GM21447 (cell line): ENCODE measurements at regions not wholly inside any gene's neighbourhood (a gene's known extent, or its start where the extent isn't known, plus 50 kb on each side); places are given as distances from the start of the nearest gene placed in this dataset.
"Not testable (repeated sequence)": the region's sequence is repeated elsewhere in the genome, so short reads cannot be mapped to it uniquely, and the experiment has no call there.

Source experiments
- ATAC-seq: cut with Tn5 transposase; IDR thresholded peaks from one replicate; pipeline ENCODE4 v1.9.1; 2021; ENCODE audit not compliant: unreplicated experiment

- ATAC-seq = peak; percentile 91
Measured at GRCh38 chr5:162209005-162209605, 141.5 kb downstream of the GABRG2 start.

GRCh38 chr5:162214551-162214950 lies 147.0 kb downstream of the GABRG2 start:
- ATAC-seq = no peak

- ATAC-seq = no peak
Measured at GRCh38 chr5:162217037-162217436, 149.5 kb downstream of the GABRG2 start.

GRCh38 chr5:162221910-162222309 lies 154.3 kb downstream of the GABRG2 start:
- ATAC-seq = no peak

GRCh38 chr5:162227075-162227474 lies 159.5 kb downstream of the GABRG2 start:
- no peak for ATAC-seq

- ATAC-seq = no peak
Measured at GRCh38 chr5:162230348-162230747, 162.8 kb downstream of the GABRG2 start.

DNA sequence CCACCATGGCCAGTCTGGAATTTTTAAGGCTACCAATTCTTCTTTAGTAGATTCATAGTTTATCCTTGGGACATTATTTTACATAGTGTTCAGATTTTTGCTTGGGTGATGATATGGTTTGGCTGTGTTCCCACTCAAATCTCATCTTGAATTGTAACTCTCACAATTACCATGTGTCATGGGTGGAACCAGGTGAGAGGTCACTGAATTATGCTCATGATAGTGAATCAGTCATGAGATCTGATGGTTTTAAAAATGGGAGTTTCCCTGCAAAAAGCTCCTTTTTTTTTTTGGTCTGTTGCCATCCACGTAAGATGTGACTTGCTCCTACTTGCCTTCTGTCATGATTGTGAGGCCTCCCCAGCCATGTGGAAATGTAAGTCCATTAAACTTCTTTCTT lies 163.9 kb downstream of the GABRG2 start:
- ATAC-seq = no peak

- ATAC-seq = no peak
Measured at GRCh38 chr5:162240734-162241133, 173.2 kb downstream of the GABRG2 start.

- ATAC-seq = no peak
Measured at GRCh38 chr5:162242416-162242815, 174.8 kb downstream of the GABRG2 start.

DNA sequence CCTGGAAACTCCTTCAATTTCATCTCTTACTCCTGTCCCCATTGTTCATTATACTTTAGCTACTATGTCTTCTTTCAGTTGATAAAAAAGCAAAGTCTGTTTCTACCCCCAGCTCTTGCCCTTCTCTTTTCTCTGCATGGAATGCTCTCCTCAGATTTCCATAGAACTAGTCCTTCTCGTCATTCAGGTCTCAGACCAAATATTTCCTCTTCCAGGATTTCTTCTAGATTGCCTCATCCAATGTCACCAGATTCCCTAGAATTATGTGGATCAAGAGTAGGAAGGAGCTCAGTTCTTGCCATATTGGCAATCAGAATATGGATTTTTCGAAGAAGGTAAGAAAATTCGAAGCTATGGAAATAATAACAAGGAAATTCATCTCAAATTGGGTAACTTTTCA lies 176.1 kb downstream of the GABRG2 start:
- no peak for ATAC-seq

DNA sequence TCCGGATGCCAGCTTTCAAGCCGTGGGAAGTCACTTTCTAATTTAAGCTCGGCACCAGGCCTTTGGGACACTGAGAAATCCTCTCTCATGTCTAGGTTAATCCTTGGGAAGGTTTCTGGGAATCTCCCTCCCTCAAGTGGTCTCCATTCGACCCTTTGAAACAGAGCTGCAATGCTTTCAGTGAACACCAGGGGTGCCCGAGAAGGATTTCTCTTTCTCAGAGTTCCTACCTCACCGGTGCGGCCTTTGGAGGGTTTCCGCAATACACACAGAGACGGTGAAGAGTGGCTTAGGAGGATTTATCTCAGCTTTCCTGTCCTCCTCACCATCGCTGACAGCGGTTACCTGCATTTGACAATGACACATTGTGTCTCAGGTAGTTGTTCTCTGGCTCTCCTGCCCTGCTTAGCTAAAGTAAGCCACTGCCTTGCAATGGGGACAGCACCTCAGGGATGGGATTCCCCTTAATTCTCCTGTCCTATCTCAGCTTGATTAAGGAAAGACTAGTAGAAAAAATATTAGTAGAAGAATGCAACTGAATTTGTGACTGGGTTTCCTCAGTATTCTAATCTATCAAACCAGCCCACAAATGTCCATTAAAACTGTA lies 180.6 kb downstream of the GABRG2 start:
- no peak for ATAC-seq

DNA sequence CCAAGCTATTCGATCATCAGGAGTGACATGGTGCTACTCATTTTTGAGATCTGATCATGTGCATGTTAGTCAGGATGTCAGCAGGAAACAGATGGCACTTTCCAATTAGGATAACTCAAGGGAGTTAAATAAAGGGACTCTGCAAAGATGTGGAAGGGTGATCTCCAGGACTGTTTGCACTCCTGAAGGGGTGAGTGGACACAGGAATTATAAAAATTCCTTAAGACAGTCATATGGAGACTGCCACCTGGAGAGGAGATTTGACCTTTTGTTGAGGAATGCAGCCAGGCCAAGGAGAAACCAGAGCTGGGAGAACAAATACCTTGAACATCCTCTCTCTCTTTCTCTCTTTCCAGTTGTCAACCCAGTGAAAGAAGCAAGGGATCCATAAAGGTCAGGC lies 189.1 kb downstream of the GABRG2 start:
- no peak for ATAC-seq

- ATAC-seq = no peak
Measured at GRCh38 chr5:162268694-162269481, 201.3 kb downstream of the GABRG2 start.

- no peak for ATAC-seq
Measured at GRCh38 chr5:162272417-162272816, 204.8 kb downstream of the GABRG2 start.

- ATAC-seq = no peak
Measured at GRCh38 chr5:162274679-162275078, 207.1 kb downstream of the GABRG2 start.

GRCh38 chr5:162275387-162275786 lies 207.8 kb downstream of the GABRG2 start:
- not testable (repeated sequence) for ATAC-seq

DNA sequence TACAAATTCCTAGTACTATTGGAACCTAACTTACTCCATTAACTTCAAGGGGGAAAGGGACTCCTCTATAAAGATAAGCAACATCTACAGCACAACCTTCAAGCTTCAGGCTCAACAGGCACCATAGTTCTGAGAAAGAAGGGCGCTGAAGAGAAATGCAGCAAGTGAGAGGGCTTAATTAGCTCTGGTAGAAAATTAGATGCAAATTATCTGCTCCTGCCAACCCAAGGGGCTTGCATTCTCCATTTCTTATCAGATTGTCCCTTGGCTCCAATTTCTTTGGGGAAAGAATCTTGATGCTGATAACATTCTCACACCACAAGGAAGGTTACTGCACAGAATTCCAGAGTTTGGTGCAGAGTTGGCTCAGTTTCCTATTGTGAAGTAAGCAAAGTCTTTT lies 214.6 kb downstream of the GABRG2 start:
- no peak for ATAC-seq

DNA sequence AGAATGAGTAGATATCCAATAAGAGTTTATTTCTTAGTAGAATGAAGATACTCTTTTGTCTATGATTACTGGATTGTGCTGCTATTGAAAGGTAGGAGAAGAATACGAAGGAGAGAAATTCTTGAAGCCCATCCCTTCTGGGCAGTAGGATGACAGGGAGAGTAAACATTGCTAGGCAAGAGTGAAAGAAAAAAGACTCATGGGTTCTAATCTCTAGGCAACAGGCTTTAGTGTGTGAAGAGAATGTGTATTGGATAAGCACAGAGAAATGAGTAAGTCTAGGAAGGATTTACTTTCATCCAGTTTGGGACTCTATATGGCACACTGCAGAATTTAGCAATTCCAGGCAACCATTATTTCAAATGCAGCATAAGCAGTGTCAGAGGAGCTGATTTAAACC lies 216.0 kb downstream of the GABRG2 start:
- ATAC-seq = no peak

- peak; percentile 83 for ATAC-seq
Measured at GRCh38 chr5:162288647-162289296, 221.2 kb downstream of the GABRG2 start.

- no peak for ATAC-seq
Measured at GRCh38 chr5:162289489-162289888, 221.9 kb downstream of the GABRG2 start.

DNA sequence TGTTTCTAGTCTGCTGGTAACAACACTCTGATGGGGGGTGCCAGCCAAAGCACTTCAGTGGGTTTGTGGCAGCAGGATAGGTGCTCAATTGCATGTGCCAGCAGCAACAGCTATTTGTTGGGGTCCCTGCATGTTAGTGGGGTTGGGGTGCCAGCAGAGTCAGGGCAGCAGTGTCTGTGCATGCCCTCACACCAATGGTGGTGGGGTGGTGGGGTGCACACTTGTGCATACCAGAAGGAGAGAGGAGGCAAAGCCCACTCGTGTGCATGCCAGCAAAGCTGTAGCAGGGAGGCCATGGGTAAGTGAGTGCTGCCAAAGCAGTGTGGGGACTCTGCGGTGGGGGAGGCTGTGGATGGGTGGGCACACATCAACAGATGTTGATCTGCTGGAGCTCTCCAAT lies 232.2 kb downstream of the GABRG2 start:
- no peak for ATAC-seq

DNA sequence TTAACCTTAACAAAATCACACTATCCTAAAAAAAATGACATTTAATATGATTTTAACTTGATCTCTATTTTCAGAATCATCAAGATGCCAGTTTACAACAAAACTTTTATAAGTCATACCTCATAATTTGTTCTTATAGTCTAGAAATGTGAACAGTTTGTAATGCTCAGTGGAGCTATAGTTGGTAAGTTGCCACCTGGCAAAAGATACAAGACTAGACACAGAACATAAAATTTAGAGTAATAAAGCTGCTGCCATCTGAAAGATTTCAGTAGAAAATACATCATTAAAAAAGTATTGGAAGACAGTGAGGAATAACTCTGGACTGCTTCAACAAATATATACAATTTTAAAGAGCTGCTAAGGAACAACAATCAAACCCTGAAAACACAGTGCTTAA lies 233.8 kb downstream of the GABRG2 start:
- ATAC-seq = no peak
